ENCODE measurements at regions not wholly inside any gene's neighbourhood (a gene's known extent, or its start where the extent isn't known, plus 50 kb on each side); places are given as distances from the start of the nearest gene placed in this dataset.

DNA sequence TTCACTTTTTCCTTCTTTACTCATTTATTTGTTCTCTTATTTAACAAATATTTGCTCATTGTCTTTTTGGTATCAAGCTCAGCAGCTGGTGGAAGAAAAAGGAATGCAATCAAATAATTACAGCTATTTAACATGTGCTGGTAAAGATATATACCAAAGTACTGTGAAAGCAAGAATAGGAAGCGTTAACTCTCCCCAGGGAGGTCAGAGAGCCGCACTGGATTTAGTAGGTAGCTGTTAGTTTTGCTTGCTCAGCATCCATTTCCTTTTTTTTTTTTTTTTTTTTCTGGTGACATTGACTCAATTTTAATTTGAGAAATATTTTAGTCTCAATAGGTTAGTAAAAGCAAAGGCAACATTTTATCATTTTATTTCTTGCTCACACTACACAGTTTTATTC lies 308.5 kb upstream of the MDFIC2 start:
- TF ChIP-seq, protein P1, sequence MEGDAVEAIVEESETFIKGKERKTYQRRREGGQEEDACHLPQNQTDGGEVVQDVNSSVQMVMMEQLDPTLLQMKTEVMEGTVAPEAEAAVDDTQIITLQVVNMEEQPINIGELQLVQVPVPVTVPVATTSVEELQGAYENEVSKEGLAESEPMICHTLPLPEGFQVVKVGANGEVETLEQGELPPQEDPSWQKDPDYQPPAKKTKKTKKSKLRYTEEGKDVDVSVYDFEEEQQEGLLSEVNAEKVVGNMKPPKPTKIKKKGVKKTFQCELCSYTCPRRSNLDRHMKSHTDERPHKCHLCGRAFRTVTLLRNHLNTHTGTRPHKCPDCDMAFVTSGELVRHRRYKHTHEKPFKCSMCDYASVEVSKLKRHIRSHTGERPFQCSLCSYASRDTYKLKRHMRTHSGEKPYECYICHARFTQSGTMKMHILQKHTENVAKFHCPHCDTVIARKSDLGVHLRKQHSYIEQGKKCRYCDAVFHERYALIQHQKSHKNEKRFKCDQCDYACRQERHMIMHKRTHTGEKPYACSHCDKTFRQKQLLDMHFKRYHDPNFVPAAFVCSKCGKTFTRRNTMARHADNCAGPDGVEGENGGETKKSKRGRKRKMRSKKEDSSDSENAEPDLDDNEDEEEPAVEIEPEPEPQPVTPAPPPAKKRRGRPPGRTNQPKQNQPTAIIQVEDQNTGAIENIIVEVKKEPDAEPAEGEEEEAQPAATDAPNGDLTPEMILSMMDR (optimal IDR thresholded peaks at IDR 0.05 in 1 of 3, IDR thresholded peaks at IDR 0.05 in 1 of 3, conservative IDR thresholded peaks at IDR 0.05 in 1 of 3; ENCODE audit: extremely low read depth in 1 of 3, insufficient read depth in 2 of 3, low read length in 3 of 3) = no peak
- no peak for TF ChIP-seq EZH2 (IDR thresholded peaks at IDR 0.05; ENCODE audit: low read length)
- dilution Hi-C loops (cut with MboI; ENCODE audit: extremely low pct_ligation_motif_present, low sequenced_read_pairs) = no loop called here
- Histone ChIP-seq H3K4me3 (ENCODE audit: control insufficient read depth in 2 of 3, extremely low read depth in 1 of 3, insufficient read depth in 2 of 3, low read depth in 1 of 3, low read length in 3 of 3) (no peak overlapping the region), H3K9me3 (ENCODE audit: control insufficient read depth, low read depth, low read length) (no peaks in the 10 kb centered on the region), H3K4me2 (ENCODE audit: control insufficient read depth, extremely low read depth, insufficient read depth, low read depth, low read length) (no peak overlapping the region), H3K9me1 (ENCODE audit: control insufficient read depth, extremely low read depth, insufficient read depth, low read length) (no peaks in the 10 kb centered on the region), H3K36me3 (ENCODE audit: control insufficient read depth in 2 of 2, extremely low read depth in 1 of 2, insufficient read depth in 2 of 2, low read length in 2 of 2) (no peaks in the 10 kb centered on the region), H3K27ac (ENCODE audit: control insufficient read depth, insufficient read depth, low read length) (no peak overlapping the region), H3K9ac (ENCODE audit: control insufficient read depth, extremely low read depth, insufficient read depth, low read length) (no peak overlapping the region), H4K20me1 (ENCODE audit: control insufficient read depth, extremely low read depth, insufficient read depth, low read length) (no peaks in the 10 kb centered on the region), H2AFZ (ENCODE audit: control insufficient read depth, low read length) (no peak overlapping the region), H3K4me1 (ENCODE audit: control insufficient read depth, extremely low read depth, insufficient read depth, low read length) (no peaks in the 10 kb centered on the region), H3K27me3 (ENCODE audit: control insufficient read depth, extremely low read depth, insufficient read depth, low read length) (no peaks in the 10 kb centered on the region), H3K79me2 (ENCODE audit: control insufficient read depth, insufficient read depth, low read length) (no peaks in the 10 kb centered on the region)
- FAIRE-seq (no peak), DNase-seq (ENCODE audit: low read depth, low spot score) (no peak)

DNA sequence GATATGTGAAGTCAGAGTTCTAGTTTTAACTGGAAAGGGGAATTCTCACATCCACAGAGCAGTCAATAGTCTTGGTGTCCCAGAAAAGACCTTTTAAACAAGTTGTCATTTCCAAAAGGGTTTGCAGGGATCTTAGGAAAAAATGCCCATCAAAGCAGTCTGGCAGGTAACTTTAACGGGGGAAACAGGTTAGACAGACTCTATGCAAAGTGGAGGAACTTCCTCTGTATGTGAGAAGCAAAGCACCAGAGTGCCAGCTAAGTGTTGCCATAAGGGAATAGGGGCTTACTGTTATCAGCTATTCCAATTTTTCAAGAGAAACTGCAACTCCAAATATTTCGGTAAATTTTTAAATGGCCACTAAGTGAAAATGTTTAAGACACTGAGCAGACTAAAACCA lies 307.9 kb upstream of the MDFIC2 start:
- Histone ChIP-seq H3K79me2 (ENCODE audit: control insufficient read depth, insufficient read depth, low read length) (no peaks in the 10 kb centered on the region), H4K20me1 (ENCODE audit: control insufficient read depth, extremely low read depth, insufficient read depth, low read length) (no peaks in the 10 kb centered on the region), H3K4me3 (ENCODE audit: control insufficient read depth in 2 of 3, extremely low read depth in 1 of 3, insufficient read depth in 2 of 3, low read depth in 1 of 3, low read length in 3 of 3) (no peak overlapping the region), H3K4me1 (ENCODE audit: control insufficient read depth, extremely low read depth, insufficient read depth, low read length) (no peaks in the 10 kb centered on the region), H3K4me2 (ENCODE audit: control insufficient read depth, extremely low read depth, insufficient read depth, low read depth, low read length) (no peak overlapping the region), H3K9ac (ENCODE audit: control insufficient read depth, extremely low read depth, insufficient read depth, low read length) (no peak overlapping the region), H3K27me3 (ENCODE audit: control insufficient read depth, extremely low read depth, insufficient read depth, low read length) (no peaks in the 10 kb centered on the region), H3K9me3 (ENCODE audit: control insufficient read depth, low read depth, low read length) (no peaks in the 10 kb centered on the region), H3K9me1 (ENCODE audit: control insufficient read depth, extremely low read depth, insufficient read depth, low read length) (no peaks in the 10 kb centered on the region), H3K27ac (ENCODE audit: control insufficient read depth, insufficient read depth, low read length) (no peak overlapping the region), H2AFZ (ENCODE audit: control insufficient read depth, low read length) (no peak overlapping the region), H3K36me3 (ENCODE audit: control insufficient read depth in 2 of 2, extremely low read depth in 1 of 2, insufficient read depth in 2 of 2, low read length in 2 of 2) (no peaks in the 10 kb centered on the region)
- FAIRE-seq (no peak), DNase-seq (ENCODE audit: low read depth, low spot score) (no peak)
- dilution Hi-C loops (cut with MboI; ENCODE audit: extremely low pct_ligation_motif_present, low sequenced_read_pairs) = no loop called here
- TF ChIP-seq, protein P1 (optimal IDR thresholded peaks at IDR 0.05 in 1 of 3, IDR thresholded peaks at IDR 0.05 in 1 of 3, conservative IDR thresholded peaks at IDR 0.05 in 1 of 3; ENCODE audit: extremely low read depth in 1 of 3, insufficient read depth in 2 of 3, low read length in 3 of 3) = no peak
- TF ChIP-seq EZH2 (IDR thresholded peaks at IDR 0.05; ENCODE audit: low read length) = no peak
